ENCODE measurements at regions not wholly inside any gene's neighbourhood (a gene's known extent, or its start where the extent isn't known, plus 50 kb on each side); places are given as distances from the start of the nearest gene placed in this dataset.
"Not testable (repeated sequence)": the region's sequence is repeated elsewhere in the genome, so short reads cannot be mapped to it uniquely, and the experiment has no call there.

- no peaks in the 10 kb centered on the region for H4K20me1 ChIP-seq
- TF ChIP-seq Cebpa-rat (IDR thresholded peaks at IDR 0.05) = no peak
- no peak overlapping the region for H3K27ac ChIP-seq
- H3K4me3 ChIP-seq = no peak overlapping the region
- no peaks in the 10 kb centered on the region for H3K27me3 ChIP-seq
- H3K4me1 ChIP-seq = no peaks in the 10 kb centered on the region
- no peaks in the 10 kb centered on the region for H3K36me3 ChIP-seq
- no peaks in the 10 kb centered on the region for H3K9me3 ChIP-seq
- H3K4me2 ChIP-seq = no peak overlapping the region
- H3K9ac ChIP-seq = no peak overlapping the region
These were observed 605.5 kb downstream of the XPNPEP1 start for GRCh38 chr10:109317746-109318366.

GRCh38 chr10:109314016-109314415 lies 609.3 kb downstream of the XPNPEP1 start:
- not testable (repeated sequence) for H4K20me1 ChIP-seq, H3K27ac ChIP-seq, H3K9me3 ChIP-seq, H3K27me3 ChIP-seq, H3K4me3 ChIP-seq, H3K36me3 ChIP-seq, H3K4me2 ChIP-seq, H3K9ac ChIP-seq, H3K4me1 ChIP-seq

- not testable (repeated sequence) for H3K4me2 ChIP-seq, H3K36me3 ChIP-seq, H3K9me3 ChIP-seq, H3K4me3 ChIP-seq, H3K9ac ChIP-seq, H4K20me1 ChIP-seq, H3K27me3 ChIP-seq, H3K27ac ChIP-seq, H3K4me1 ChIP-seq
These were observed 610.8 kb downstream of the XPNPEP1 start for GRCh38 chr10:109312555-109312954.

GRCh38 chr10:109308971-109309370 lies 614.3 kb downstream of the XPNPEP1 start:
- no peak for TF ChIP-seq Cebpa-rat (IDR thresholded peaks at IDR 0.05)
- no peaks in the 10 kb centered on the region for H3K36me3 ChIP-seq
- no peak overlapping the region for H3K27ac ChIP-seq
- no peaks in the 10 kb centered on the region for H4K20me1 ChIP-seq
- no peaks in the 10 kb centered on the region for H3K9me3 ChIP-seq
- H3K9ac ChIP-seq = no peak overlapping the region
- no peak overlapping the region for H3K4me2 ChIP-seq
- no peaks in the 10 kb centered on the region for H3K4me1 ChIP-seq
- H3K27me3 ChIP-seq = no peaks in the 10 kb centered on the region
- no peak overlapping the region for H3K4me3 ChIP-seq

- not testable (repeated sequence) for H3K36me3 ChIP-seq, H3K27me3 ChIP-seq, H3K9ac ChIP-seq, H3K4me3 ChIP-seq, H4K20me1 ChIP-seq, H3K4me1 ChIP-seq, H3K4me2 ChIP-seq, H3K27ac ChIP-seq, H3K9me3 ChIP-seq
These were observed 616.2 kb downstream of the XPNPEP1 start for GRCh38 chr10:109307102-109307501.

GRCh38 chr10:109306698-109307097 lies 616.6 kb downstream of the XPNPEP1 start:
- Histone ChIP-seq H3K36me3 (no peaks in the 10 kb centered on the region), H3K4me2 (no peak overlapping the region)

GRCh38 chr10:109287858-109288257 lies 635.5 kb downstream of the XPNPEP1 start:
- Histone ChIP-seq H3K4me2 (no peak overlapping the region), H3K9me3 (no peaks in the 10 kb centered on the region), H3K9ac (no peak overlapping the region), H3K4me1 (no peaks in the 10 kb centered on the region), H3K4me3 (no peak overlapping the region), H3K36me3 (no peaks in the 10 kb centered on the region), H4K20me1 (no peaks in the 10 kb centered on the region), H3K27ac (no peak overlapping the region), H3K27me3 (no peaks in the 10 kb centered on the region)
- TF ChIP-seq Cebpa-rat (IDR thresholded peaks at IDR 0.05) = no peak

More at GRCh38 chr10:109306698-109307097, 616.6 kb downstream of the XPNPEP1 start:
- no peaks in the 10 kb centered on the region for H4K20me1 ChIP-seq
- H3K4me1 ChIP-seq = no peaks in the 10 kb centered on the region
- TF ChIP-seq Cebpa-rat (IDR thresholded peaks at IDR 0.05) = no peak
- no peaks in the 10 kb centered on the region for H3K27me3 ChIP-seq
- no peak overlapping the region for H3K27ac ChIP-seq
- H3K9ac ChIP-seq = no peak overlapping the region
- H3K9me3 ChIP-seq = no peaks in the 10 kb centered on the region
- no peak overlapping the region for H3K4me3 ChIP-seq

- Histone ChIP-seq H3K4me1 (no peaks in the 10 kb centered on the region), H3K9ac (no peak overlapping the region), H3K36me3 (no peaks in the 10 kb centered on the region), H3K4me2 (no peak overlapping the region), H3K9me3 (no peaks in the 10 kb centered on the region), H3K27ac (no peak overlapping the region), H3K4me3 (no peak overlapping the region), H4K20me1 (no peaks in the 10 kb centered on the region), H3K27me3 (no peaks in the 10 kb centered on the region)
- no peak for TF ChIP-seq Cebpa-rat (IDR thresholded peaks at IDR 0.05)
These were observed 640.8 kb downstream of the XPNPEP1 start for GRCh38 chr10:109282510-109282909.

GRCh38 chr10:109281347-109281746 lies 642.0 kb downstream of the XPNPEP1 start:
- H3K4me1 ChIP-seq = no peaks in the 10 kb centered on the region
- H3K9me3 ChIP-seq = no peaks in the 10 kb centered on the region
- no peaks in the 10 kb centered on the region for H3K27me3 ChIP-seq
- H4K20me1 ChIP-seq = no peaks in the 10 kb centered on the region
- TF ChIP-seq Cebpa-rat (IDR thresholded peaks at IDR 0.05) = no peak
- H3K27ac ChIP-seq = no peak overlapping the region
- H3K9ac ChIP-seq = no peak overlapping the region
- no peaks in the 10 kb centered on the region for H3K36me3 ChIP-seq
- no peak overlapping the region for H3K4me2 ChIP-seq
- H3K4me3 ChIP-seq = no peak overlapping the region

- no peak overlapping the region for H3K4me2 ChIP-seq
- no peaks in the 10 kb centered on the region for H4K20me1 ChIP-seq
- H3K4me3 ChIP-seq = no peak overlapping the region
- H3K36me3 ChIP-seq = no peaks in the 10 kb centered on the region
- H3K4me1 ChIP-seq = no peaks in the 10 kb centered on the region
- H3K27me3 ChIP-seq = no peaks in the 10 kb centered on the region
- H3K27ac ChIP-seq = no peak overlapping the region
- H3K9me3 ChIP-seq = no peaks in the 10 kb centered on the region
- TF ChIP-seq Cebpa-rat (IDR thresholded peaks at IDR 0.05) = no peak
- H3K9ac ChIP-seq = no peak overlapping the region
These were observed 642.5 kb downstream of the XPNPEP1 start for GRCh38 chr10:109280837-109281236.

- no peaks in the 10 kb centered on the region for H3K36me3 ChIP-seq
- TF ChIP-seq Cebpa-rat (IDR thresholded peaks at IDR 0.05) = no peak
- H3K4me2 ChIP-seq = no peak overlapping the region
- H3K27ac ChIP-seq = no peak overlapping the region
- no peak overlapping the region for H3K4me3 ChIP-seq
- H3K9ac ChIP-seq = no peak overlapping the region
- H4K20me1 ChIP-seq = no peaks in the 10 kb centered on the region
- H3K9me3 ChIP-seq = no peaks in the 10 kb centered on the region
- no peaks in the 10 kb centered on the region for H3K4me1 ChIP-seq
- no peaks in the 10 kb centered on the region for H3K27me3 ChIP-seq
These were observed 645.9 kb downstream of the XPNPEP1 start for GRCh38 chr10:109277456-109277855.
